Omental fat pad (tissue), 3 donors: ENCODE measurements at regions not wholly inside any gene's neighbourhood (a gene's known extent, or its start where the extent isn't known, plus 50 kb on each side); places are given as distances from the start of the nearest gene placed in this dataset.
"Not testable (repeated sequence)": the region's sequence is repeated elsewhere in the genome, so short reads cannot be mapped to it uniquely, and the experiment has no call there.

Source experiments
- ATAC-seq: fragments of 150-250 bp; one replicate; pipeline ENCODE4 v1.9.1; 2016; ENCODE audit warnings: mild to moderate bottlenecking, moderate library complexity; ENCODE audit not compliant: low FRiP score
- DNase-seq: peaks from one replicate; pipeline ENCODE4 v3.0.0-alpha.2; 2019; ENCODE audit warnings: low spot score
- CTCF ChIP-seq, 3 donors: fragments of 450-650 bp; IDR thresholded peaks; one replicate each; pipeline ENCODE4 v1.5.1; 2016 to 2017; ENCODE audit warnings: antibody characterized with exemption in 3 of 3, mild to moderate bottlenecking in 3 of 3, moderate library complexity in 2 of 3

GRCh38 chr1:220453371-220453770 lies 74.6 kb upstream of the MARK1 start:
- no peak for DNase-seq
- ATAC-seq: no peak
- no peak for TF ChIP-seq CTCF (IDR thresholded peaks at IDR 0.05)

DNA sequence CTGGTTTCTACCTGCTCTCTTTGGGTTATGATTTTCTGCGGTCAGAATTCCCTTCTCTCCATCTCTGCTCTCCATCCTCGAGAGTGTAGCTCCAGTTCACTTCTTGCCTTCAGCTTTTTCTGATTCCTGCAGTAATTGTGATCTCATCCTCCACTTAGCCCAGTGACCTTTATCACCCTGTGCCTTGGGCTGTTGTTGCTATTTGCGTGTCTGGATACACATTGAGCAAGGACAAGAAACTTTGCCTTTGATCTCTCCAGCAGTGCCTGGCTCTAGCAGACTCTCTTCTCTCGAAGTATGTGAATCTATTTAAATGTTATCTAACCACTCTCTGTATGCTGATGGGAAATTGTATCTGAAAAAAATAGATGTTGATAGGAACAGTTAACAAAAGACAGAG lies 76.4 kb upstream of the MARK1 start:
- DNase-seq (no peak), ATAC-seq (no peak)
- no peak for TF ChIP-seq CTCF (IDR thresholded peaks at IDR 0.05)

DNA sequence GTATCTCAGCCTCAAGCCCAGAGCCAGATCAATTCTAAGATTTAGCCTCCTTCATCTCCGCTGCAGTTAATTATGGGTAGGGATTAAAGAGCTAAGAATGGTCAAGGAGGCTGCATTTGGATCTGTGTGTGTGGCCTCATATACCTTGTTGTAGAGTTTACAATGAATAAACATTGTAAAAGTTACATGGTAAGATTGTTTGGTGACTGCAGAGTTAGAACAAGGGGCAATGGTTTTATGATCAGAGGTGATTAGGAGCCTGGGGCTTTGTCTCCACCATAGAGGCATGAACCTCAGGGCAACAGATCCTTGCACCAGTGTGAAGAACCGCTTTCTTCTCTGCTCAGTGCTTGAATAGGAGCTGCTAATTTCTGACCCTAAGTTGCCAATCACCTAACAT lies 77.0 kb upstream of the MARK1 start:
- ATAC-seq (no peak), DNase-seq (no peak)
- TF ChIP-seq CTCF (IDR thresholded peaks at IDR 0.05): no peak

DNA sequence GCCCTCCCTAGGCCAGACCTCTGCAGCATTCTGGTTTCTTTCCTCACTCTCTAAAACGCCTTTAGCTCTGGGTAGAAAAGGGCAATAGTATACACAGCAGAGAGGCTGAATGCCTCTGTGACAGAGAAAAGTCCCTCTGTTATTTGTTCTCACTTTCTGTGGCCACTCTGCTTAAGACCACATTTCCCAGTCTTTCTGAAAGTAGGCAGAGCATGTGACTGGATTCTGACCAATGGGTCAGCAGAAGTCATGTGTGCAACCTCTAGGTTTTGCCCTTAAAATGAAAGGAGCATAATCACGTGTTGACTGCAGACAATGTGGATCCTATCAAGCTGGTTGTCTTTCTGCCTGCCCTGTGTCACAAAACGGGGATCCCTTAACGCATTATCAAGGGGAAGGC lies 79.7 kb upstream of the MARK1 start:
- no peak for TF ChIP-seq CTCF (IDR thresholded peaks at IDR 0.05)
- DNase-seq: no peak
- no peak for ATAC-seq

- not testable (repeated sequence) for ATAC-seq, DNase-seq
Measured at GRCh38 chr1:220444586-220444985, 83.3 kb upstream of the MARK1 start.

DNA sequence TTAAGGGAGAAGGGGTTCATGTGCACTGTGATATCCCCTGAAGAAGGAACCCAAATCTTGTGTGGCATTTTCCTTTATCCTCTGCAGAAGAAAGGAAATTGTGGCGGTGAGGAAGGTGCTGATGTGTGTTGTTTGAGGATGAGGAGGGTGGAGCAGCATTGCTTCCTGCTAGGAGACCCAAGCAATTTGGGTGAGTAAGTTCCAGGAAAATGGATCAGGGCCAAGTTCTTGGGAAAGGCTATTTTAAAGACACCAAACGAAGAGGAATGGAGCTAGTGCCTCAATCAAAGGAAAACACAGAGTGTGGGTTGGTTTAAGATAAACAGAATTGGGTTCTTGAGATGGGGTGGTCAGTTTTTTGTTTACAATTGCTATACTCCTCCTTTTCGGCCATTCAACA lies 86.7 kb upstream of the MARK1 start:
- no peak for ATAC-seq
- no peak for TF ChIP-seq CTCF (IDR thresholded peaks at IDR 0.05)

GRCh38 chr1:220438741-220439140 lies 89.2 kb upstream of the MARK1 start:
- no peak for TF ChIP-seq CTCF (IDR thresholded peaks at IDR 0.05)
- ATAC-seq (no peak), DNase-seq (no peak)

More for the DNA sequence above, 86.7 kb upstream of the MARK1 start:
- no peak for DNase-seq

- ATAC-seq: no peak
- no peak for DNase-seq
- no peak for TF ChIP-seq CTCF (IDR thresholded peaks at IDR 0.05)
Measured at GRCh38 chr1:220432408-220432807, 95.5 kb upstream of the MARK1 start.
